ENCODE measurements at regions not wholly inside any gene's neighbourhood (a gene's known extent, or its start where the extent isn't known, plus 50 kb on each side); places are given as distances from the start of the nearest gene placed in this dataset.

- Mint-ChIP-seq H3K36me3 (ENCODE audit: low read depth) (no peaks in the 10 kb centered on the region), H3K27me3 (ENCODE audit: low read depth) (no peaks in the 10 kb centered on the region), H3K4me1 (ENCODE audit: low read depth) (no peaks in the 10 kb centered on the region), H3K9me3 (no peaks in the 10 kb centered on the region), H3K27ac (no peak overlapping the region), H3K4me3 (no peak overlapping the region)
- intact Hi-C loops (cut with micrococcal nuclease): no loop called here
- CTCF ChIA-PET: no interaction called here
- no peak for DNase-seq
Observed at GRCh38 chr17:72430611-72431432, 310.0 kb downstream of the SOX9 start.

- H3K27ac Mint-ChIP-seq: no peak overlapping the region
- H3K27me3 Mint-ChIP-seq (ENCODE audit: low read depth): no peaks in the 10 kb centered on the region
- H3K36me3 Mint-ChIP-seq (ENCODE audit: low read depth): no peaks in the 10 kb centered on the region
- intact Hi-C loops (cut with micrococcal nuclease): no loop called here
- CTCF ChIA-PET: no interaction called here
- no peaks in the 10 kb centered on the region for H3K9me3 Mint-ChIP-seq
- H3K4me1 Mint-ChIP-seq (ENCODE audit: low read depth): no peaks in the 10 kb centered on the region
- DNase-seq: no peak
- H3K4me3 Mint-ChIP-seq: no peak overlapping the region
Observed at GRCh38 chr17:72432143-72432621, 311.4 kb downstream of the SOX9 start.

GRCh38 chr17:72432881-72433280 lies 312.1 kb downstream of the SOX9 start:
- no peak for DNase-seq
- intact Hi-C loops (cut with micrococcal nuclease): no loop called here
- Mint-ChIP-seq H3K4me1 (ENCODE audit: low read depth) (no peaks in the 10 kb centered on the region), H3K27ac (no peak overlapping the region), H3K4me3 (no peak overlapping the region), H3K27me3 (ENCODE audit: low read depth) (no peaks in the 10 kb centered on the region), H3K9me3 (no peaks in the 10 kb centered on the region), H3K36me3 (ENCODE audit: low read depth) (no peaks in the 10 kb centered on the region)
- CTCF ChIA-PET: no interaction called here

GRCh38 chr17:72433797-72434196 lies 313.0 kb downstream of the SOX9 start:
- H3K27ac Mint-ChIP-seq: no peak overlapping the region
- no peak overlapping the region for H3K4me3 Mint-ChIP-seq
- DNase-seq: no peak
- H3K9me3 Mint-ChIP-seq: no peaks in the 10 kb centered on the region
- no peaks in the 10 kb centered on the region for H3K4me1 Mint-ChIP-seq (ENCODE audit: low read depth)
- no peaks in the 10 kb centered on the region for H3K27me3 Mint-ChIP-seq (ENCODE audit: low read depth)
- CTCF ChIA-PET: interaction anchor here (0.6 kb wide), 1 partner anchor 1072 kb away, joined by 3 read pairs; no protein-coding TSS in a partner anchor
- no peaks in the 10 kb centered on the region for H3K36me3 Mint-ChIP-seq (ENCODE audit: low read depth)
- intact Hi-C loops (cut with micrococcal nuclease): no loop called here

- intact Hi-C loops (cut with micrococcal nuclease): no loop called here
- H3K9me3 Mint-ChIP-seq: no peaks in the 10 kb centered on the region
Observed at GRCh38 chr17:72434581-72434980, 313.8 kb downstream of the SOX9 start.

GRCh38 chr17:72434991-72435618 lies 314.3 kb downstream of the SOX9 start:
- CTCF ChIA-PET: no interaction called here
- Mint-ChIP-seq H3K27ac (no peak overlapping the region), H3K36me3 (ENCODE audit: low read depth) (no peaks in the 10 kb centered on the region), H3K4me1 (ENCODE audit: low read depth) (no peaks in the 10 kb centered on the region), H3K27me3 (ENCODE audit: low read depth) (no peaks in the 10 kb centered on the region), H3K9me3 (no peaks in the 10 kb centered on the region), H3K4me3 (no peak overlapping the region)
- intact Hi-C loops (cut with micrococcal nuclease): no loop called here
- DNase-seq: no peak

More at GRCh38 chr17:72434581-72434980, 313.8 kb downstream of the SOX9 start:
- Mint-ChIP-seq H3K4me3 (no peak overlapping the region), H3K27ac (no peak overlapping the region), H3K36me3 (ENCODE audit: low read depth) (no peaks in the 10 kb centered on the region), H3K4me1 (ENCODE audit: low read depth) (no peaks in the 10 kb centered on the region), H3K27me3 (ENCODE audit: low read depth) (no peaks in the 10 kb centered on the region)
- CTCF ChIA-PET: no interaction called here
- DNase-seq: no peak

- no peaks in the 10 kb centered on the region for H3K9me3 Mint-ChIP-seq
- CTCF ChIA-PET: no interaction called here
- intact Hi-C loops (cut with micrococcal nuclease): no loop called here
- H3K27me3 Mint-ChIP-seq (ENCODE audit: low read depth): no peaks in the 10 kb centered on the region
- H3K27ac Mint-ChIP-seq: no peak overlapping the region
- no peaks in the 10 kb centered on the region for H3K4me1 Mint-ChIP-seq (ENCODE audit: low read depth)
- DNase-seq: no peak
- H3K36me3 Mint-ChIP-seq (ENCODE audit: low read depth): no peaks in the 10 kb centered on the region
- no peak overlapping the region for H3K4me3 Mint-ChIP-seq
Observed at GRCh38 chr17:72438783-72439182, 318.0 kb downstream of the SOX9 start.

GRCh38 chr17:72439893-72440502 lies 319.2 kb downstream of the SOX9 start:
- no peak overlapping the region for H3K27ac Mint-ChIP-seq
- H3K4me3 Mint-ChIP-seq: no peak overlapping the region
- H3K36me3 Mint-ChIP-seq (ENCODE audit: low read depth): no peaks in the 10 kb centered on the region
- H3K9me3 Mint-ChIP-seq: no peaks in the 10 kb centered on the region
- no peak for DNase-seq
- CTCF ChIA-PET: no interaction called here
- no peaks in the 10 kb centered on the region for H3K4me1 Mint-ChIP-seq (ENCODE audit: low read depth)
- H3K27me3 Mint-ChIP-seq (ENCODE audit: low read depth): no peaks in the 10 kb centered on the region
- intact Hi-C loops (cut with micrococcal nuclease): no loop called here

GRCh38 chr17:72440961-72441360 lies 320.1 kb downstream of the SOX9 start:
- no peak overlapping the region for H3K27ac Mint-ChIP-seq
- intact Hi-C loops (cut with micrococcal nuclease): no loop called here

GRCh38 chr17:72441909-72442308 lies 321.1 kb downstream of the SOX9 start:
- Mint-ChIP-seq H3K4me3 (no peak overlapping the region), H3K4me1 (ENCODE audit: low read depth) (no peaks in the 10 kb centered on the region), H3K36me3 (ENCODE audit: low read depth) (no peaks in the 10 kb centered on the region), H3K9me3 (no peaks in the 10 kb centered on the region), H3K27me3 (ENCODE audit: low read depth) (no peaks in the 10 kb centered on the region), H3K27ac (no peak overlapping the region)
- intact Hi-C loops (cut with micrococcal nuclease): no loop called here
- CTCF ChIA-PET: interaction anchor here (1.0 kb wide), 1 partner anchor 28 kb away, joined by 3 read pairs; no protein-coding TSS in a partner anchor
- DNase-seq: no peak

More at GRCh38 chr17:72440961-72441360, 320.1 kb downstream of the SOX9 start:
- Mint-ChIP-seq H3K9me3 (no peaks in the 10 kb centered on the region), H3K4me1 (ENCODE audit: low read depth) (no peaks in the 10 kb centered on the region), H3K36me3 (ENCODE audit: low read depth) (no peaks in the 10 kb centered on the region), H3K4me3 (no peak overlapping the region), H3K27me3 (ENCODE audit: low read depth) (no peaks in the 10 kb centered on the region)
- DNase-seq: no peak
- CTCF ChIA-PET: no interaction called here

- no peaks in the 10 kb centered on the region for H3K9me3 Mint-ChIP-seq
- H3K27me3 Mint-ChIP-seq (ENCODE audit: low read depth): no peaks in the 10 kb centered on the region
- H3K27ac Mint-ChIP-seq: no peak overlapping the region
- H3K36me3 Mint-ChIP-seq (ENCODE audit: low read depth): no peaks in the 10 kb centered on the region
- H3K4me1 Mint-ChIP-seq (ENCODE audit: low read depth): no peaks in the 10 kb centered on the region
- CTCF ChIA-PET: no interaction called here
- DNase-seq: no peak
- intact Hi-C loops (cut with micrococcal nuclease): no loop called here
- H3K4me3 Mint-ChIP-seq: no peak overlapping the region
Observed at GRCh38 chr17:72444517-72445054, 323.8 kb downstream of the SOX9 start.

GRCh38 chr17:72445055-72445991 lies 324.5 kb downstream of the SOX9 start:
- Mint-ChIP-seq H3K9me3 (no peaks in the 10 kb centered on the region), H3K4me1 (ENCODE audit: low read depth) (no peaks in the 10 kb centered on the region), H3K36me3 (ENCODE audit: low read depth) (no peaks in the 10 kb centered on the region), H3K27me3 (ENCODE audit: low read depth) (no peaks in the 10 kb centered on the region), H3K4me3 (no peak overlapping the region), H3K27ac (no peak overlapping the region)
- CTCF ChIA-PET: no interaction called here
- no peak for DNase-seq
- intact Hi-C loops (cut with micrococcal nuclease): no loop called here

Data from activated naive CD4-positive, alpha-beta T cell treated with anti-CD3 and anti-CD28 coated beads for 36 hours (primary cell).